ENCODE measurements at regions not wholly inside any gene's neighbourhood (a gene's known extent, or its start where the extent isn't known, plus 50 kb on each side); places are given as distances from the start of the nearest gene placed in this dataset.

DNA sequence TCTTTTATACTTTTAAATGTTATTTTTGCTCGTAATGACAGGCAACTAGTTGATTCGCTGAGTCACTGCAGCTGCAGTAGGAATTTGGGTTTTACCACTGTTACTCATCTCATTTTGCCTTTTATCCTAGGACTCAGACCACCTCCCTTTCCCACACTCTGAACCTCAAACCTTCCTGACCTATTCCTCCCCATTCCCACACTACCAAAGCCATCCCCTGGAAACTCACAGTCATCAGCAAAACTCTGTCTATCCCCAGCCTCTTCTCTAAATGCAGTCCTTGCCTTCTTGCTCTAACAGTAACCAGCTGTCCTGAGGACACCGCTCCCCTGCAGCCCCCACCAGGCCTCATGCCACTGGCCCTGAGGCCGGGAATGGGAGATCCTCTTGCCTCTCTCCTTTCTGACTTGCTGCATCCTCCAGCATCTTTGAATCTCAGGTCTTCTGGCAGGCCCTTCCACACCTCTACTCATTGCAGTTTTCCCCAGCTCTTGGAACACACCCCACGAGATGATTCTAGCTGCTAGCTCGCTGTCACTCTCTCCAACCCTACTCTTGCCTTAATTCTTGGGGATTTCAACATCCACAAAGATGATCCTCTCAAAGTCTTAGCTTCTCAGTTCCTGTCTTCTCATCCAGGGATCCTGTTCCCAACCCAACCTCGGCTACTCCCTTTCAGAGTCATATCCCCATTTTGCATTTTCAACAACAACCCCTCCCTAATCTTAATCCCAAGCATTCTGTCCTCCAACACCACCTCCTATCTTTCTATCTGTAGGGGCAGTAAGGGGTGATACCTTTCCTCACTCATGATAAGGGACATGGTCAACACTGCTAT lies 55.9 kb upstream of the C3orf80 start:
- Mint-ChIP-seq H3K4me1 (peaks cover 0 to 15% (median 8%) of the 10 kb centered on the region in 7 donors), H3K27me3 (peaks cover 0 to 24% (median 0%) of the 10 kb centered on the region in 5 donors), H3K36me3 (no peaks in the 10 kb centered on the region), H3K4me3 (no peak overlapping the region), H3K27ac (no peak overlapping the region), H3K9me3 (peaks cover 0 to 2% (median 0%) of the 10 kb centered on the region in 11 donors)
- Histone ChIP-seq H3K9me3 (ENCODE audit: control insufficient read depth in 2 of 3, low read length in 3 of 3) (no peaks in the 10 kb centered on the region), H3K4me3 (ENCODE audit: low read length) (no peak overlapping the region), H3K27me3 (ENCODE audit: control insufficient read depth in 2 of 2, insufficient read depth in 2 of 2, low read length in 2 of 2) (no peaks in the 10 kb centered on the region), H3K4me1 (ENCODE audit: control insufficient read depth in 2 of 2, insufficient read depth in 2 of 2, low read length in 2 of 2) (no peaks in the 10 kb centered on the region), H3K36me3 (ENCODE audit: control insufficient read depth in 2 of 3, insufficient read depth in 3 of 3, low read length in 3 of 3) (no peaks in the 10 kb centered on the region), H3K27ac (ENCODE audit: low read depth, low read length) (no peak overlapping the region)
- DNase-seq, result no peak
- CTCF ChIA-PET, result no interaction called here
- intact Hi-C loops (cut with micrococcal nuclease), result no loop called here
- POLR2A ChIA-PET, result no interaction called here
- ATAC-seq, result no peak

DNA sequence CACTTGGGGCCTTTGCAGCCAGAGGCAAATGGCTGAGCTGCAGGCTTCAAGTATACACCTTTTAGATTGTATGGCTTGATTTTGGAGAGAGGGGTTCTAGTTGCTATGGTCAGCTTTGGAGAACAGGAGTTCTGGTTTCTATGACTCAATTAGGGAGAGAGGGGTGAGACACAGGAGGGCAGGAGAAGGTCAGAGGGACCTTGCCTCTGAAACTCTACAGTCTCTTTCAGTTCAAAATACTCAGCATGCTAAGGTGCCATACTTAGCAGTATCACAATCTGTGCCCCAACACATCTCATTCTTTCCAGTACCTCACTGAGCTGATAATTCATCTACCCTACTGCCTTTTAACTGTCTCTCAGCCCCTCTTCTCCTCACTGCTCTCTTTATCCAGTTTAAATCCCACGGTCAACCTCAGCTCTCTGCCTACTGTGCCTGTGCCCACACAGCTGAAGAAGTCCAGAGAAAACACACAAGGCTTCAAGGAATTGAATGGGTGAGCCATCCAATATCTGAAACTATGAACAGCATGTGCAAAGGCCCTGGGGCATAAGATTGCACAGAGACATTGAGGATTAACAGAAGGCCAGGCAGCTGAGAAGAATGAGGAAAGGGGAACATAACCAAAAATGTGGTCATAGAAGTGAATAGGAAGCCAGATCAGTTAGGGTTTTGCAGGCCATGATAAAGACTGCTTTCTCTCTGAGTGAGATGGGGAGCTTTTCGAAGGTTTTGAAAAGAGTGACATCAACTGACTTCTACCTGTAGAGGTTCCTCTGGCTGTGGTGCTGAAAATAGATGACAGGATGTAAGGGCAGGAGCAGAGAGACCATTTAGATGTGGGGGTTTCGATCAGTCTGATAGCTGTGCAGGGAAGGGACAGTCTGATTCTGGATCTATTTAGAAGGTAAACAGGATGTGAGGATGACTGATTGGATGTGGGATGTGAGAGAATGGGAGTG lies 54.5 kb upstream of the C3orf80 start:
- no peaks in the 10 kb centered on the region for H3K36me3 ChIP-seq (ENCODE audit: control insufficient read depth in 2 of 3, insufficient read depth in 3 of 3, low read length in 3 of 3)
- Mint-ChIP-seq H3K4me3 (no peak overlapping the region), H3K36me3 (no peaks in the 10 kb centered on the region), H3K4me1 (peaks cover 0 to 15% (median 8%) of the 10 kb centered on the region in 7 donors), H3K27ac (peak overlapping the region in 2 of 9 donors; percentile 29 to 82), H3K9me3 (peaks cover 0 to 2% (median 0%) of the 10 kb centered on the region in 11 donors), H3K27me3 (peaks cover 0 to 14% (median 0%) of the 10 kb centered on the region in 5 donors)
- ATAC-seq (no peak), DNase-seq (no peak)
- ChIA-PET CTCF (no interaction called here), POLR2A (no interaction called here)
- no peaks in the 10 kb centered on the region for H3K9me3 ChIP-seq (ENCODE audit: control insufficient read depth in 2 of 3, low read length in 3 of 3)
- H3K4me3 ChIP-seq (ENCODE audit: low read length), result no peak overlapping the region
- H3K27ac ChIP-seq (ENCODE audit: low read depth, low read length), result no peak overlapping the region
- intact Hi-C loops (cut with micrococcal nuclease), result no loop called here
- no peaks in the 10 kb centered on the region for H3K27me3 ChIP-seq (ENCODE audit: control insufficient read depth in 2 of 2, insufficient read depth in 2 of 2, low read length in 2 of 2)
- no peaks in the 10 kb centered on the region for H3K4me1 ChIP-seq (ENCODE audit: control insufficient read depth in 2 of 2, insufficient read depth in 2 of 2, low read length in 2 of 2)

DNA sequence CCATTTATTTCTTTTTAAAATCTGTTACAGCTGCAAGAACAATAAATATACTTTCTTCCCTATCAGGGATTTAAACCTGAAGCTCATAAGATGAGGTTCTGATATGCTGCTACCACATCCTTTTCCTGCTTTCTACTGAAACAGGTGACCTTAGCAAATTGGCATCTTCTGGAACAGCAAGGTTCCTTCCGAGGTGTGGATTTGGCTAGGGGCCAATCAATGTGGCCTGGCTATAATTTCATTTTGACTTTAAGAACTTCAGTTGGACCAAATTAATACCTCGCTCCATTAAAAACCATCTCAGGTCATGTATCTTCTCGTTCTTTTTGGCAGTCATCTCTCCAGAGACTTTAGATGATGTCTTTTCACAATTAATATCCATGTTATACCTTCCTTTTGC lies 53.4 kb upstream of the C3orf80 start:
- H3K27ac Mint-ChIP-seq, result no peak overlapping the region
- no peak for ATAC-seq
- peaks cover 0 to 2% (median 0%) of the 10 kb centered on the region in 11 donors for H3K9me3 Mint-ChIP-seq
- DNase-seq, result no peak
- ChIA-PET POLR2A (no interaction called here), CTCF (no interaction called here)
- Histone ChIP-seq H3K36me3 (ENCODE audit: control insufficient read depth in 2 of 3, insufficient read depth in 3 of 3, low read length in 3 of 3) (no peaks in the 10 kb centered on the region), H3K4me1 (ENCODE audit: control insufficient read depth in 2 of 2, insufficient read depth in 2 of 2, low read length in 2 of 2) (no peaks in the 10 kb centered on the region), H3K27me3 (ENCODE audit: control insufficient read depth in 2 of 2, insufficient read depth in 2 of 2, low read length in 2 of 2) (no peaks in the 10 kb centered on the region), H3K4me3 (ENCODE audit: low read length) (no peak overlapping the region), H3K9me3 (ENCODE audit: control insufficient read depth in 2 of 3, low read length in 3 of 3) (no peaks in the 10 kb centered on the region), H3K27ac (ENCODE audit: low read depth, low read length) (no peak overlapping the region)
- H3K36me3 Mint-ChIP-seq, result no peaks in the 10 kb centered on the region
- H3K4me1 Mint-ChIP-seq, result peaks cover 0 to 15% (median 8%) of the 10 kb centered on the region in 7 donors
- H3K4me3 Mint-ChIP-seq, result peak overlapping the region in 1 of 10 donors; percentile 3
- peaks cover 0 to 7% (median 0%) of the 10 kb centered on the region in 5 donors for H3K27me3 Mint-ChIP-seq
- intact Hi-C loops (cut with micrococcal nuclease), result no loop called here

DNA sequence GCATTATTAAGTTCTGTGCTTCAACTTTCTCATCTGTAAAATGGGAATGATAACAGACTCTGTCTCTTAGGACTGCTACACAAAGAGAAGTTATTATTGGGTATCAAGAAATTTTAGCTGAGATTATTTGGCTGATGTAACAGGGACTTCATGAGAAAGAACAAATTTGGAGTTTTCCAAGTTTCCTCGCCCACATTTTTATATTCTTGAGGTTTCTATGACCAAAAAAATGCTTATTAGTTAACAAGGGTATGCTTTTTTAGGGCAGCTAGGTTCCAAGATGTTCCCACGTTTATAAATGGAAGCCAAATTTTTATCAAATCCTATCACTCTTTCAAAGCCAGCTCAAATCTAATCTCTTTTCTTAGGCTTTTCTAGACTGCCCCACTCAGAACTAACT lies 50.6 kb upstream of the C3orf80 start:
- Mint-ChIP-seq H3K4me1 (peaks cover 0 to 15% (median 8%) of the 10 kb centered on the region in 7 donors), H3K9me3 (peaks cover 0 to 11% (median 6%) of the 10 kb centered on the region in 11 donors), H3K27ac (no peak overlapping the region), H3K27me3 (peaks cover 2 to 7% (median 3%) of the 10 kb centered on the region in 5 donors), H3K4me3 (no peak overlapping the region), H3K36me3 (peaks cover 0 to 3% (median 0%) of the 10 kb centered on the region in 5 donors)
- ATAC-seq, result no peak
- no peaks in the 10 kb centered on the region for H3K36me3 ChIP-seq (ENCODE audit: control insufficient read depth in 2 of 3, insufficient read depth in 3 of 3, low read length in 3 of 3)
- no peak overlapping the region for H3K27ac ChIP-seq (ENCODE audit: low read depth, low read length)
- H3K4me1 ChIP-seq (ENCODE audit: control insufficient read depth in 2 of 2, insufficient read depth in 2 of 2, low read length in 2 of 2), result no peaks in the 10 kb centered on the region
- intact Hi-C loops (cut with micrococcal nuclease), result no loop called here
- H3K27me3 ChIP-seq (ENCODE audit: control insufficient read depth in 2 of 2, insufficient read depth in 2 of 2, low read length in 2 of 2), result no peaks in the 10 kb centered on the region
- ChIA-PET CTCF (no interaction called here), POLR2A (no interaction called here)
- DNase-seq, result no peak
- no peak overlapping the region for H3K4me3 ChIP-seq (ENCODE audit: low read length)
- no peaks in the 10 kb centered on the region for H3K9me3 ChIP-seq (ENCODE audit: control insufficient read depth in 2 of 3, low read length in 3 of 3)
